Fibroblast of skin of right quadriceps (primary cell): ENCODE measurements at regions not wholly inside any gene's neighbourhood (a gene's known extent, or its start where the extent isn't known, plus 50 kb on each side); places are given as distances from the start of the nearest gene placed in this dataset.
A peak's percentile ranks its signal among the peaks of the same experiment; 100 is the strongest.
"Not testable (repeated sequence)": the region's sequence is repeated elsewhere in the genome, so short reads cannot be mapped to it uniquely, and the experiment has no call there.

ENCODE experiments used
- DNase-seq: peaks from one replicate; pipeline ENCODE4 v3.0.0-alpha.2; 2013

GRCh38 chr22:47324435-47324990, 562.1 kb downstream of the TBC1D22A start:
- DNase-seq, result no peak

GRCh38 chr22:47323518-47323917, 561.1 kb downstream of the TBC1D22A start:
- DNase-seq, result no peak

DNA sequence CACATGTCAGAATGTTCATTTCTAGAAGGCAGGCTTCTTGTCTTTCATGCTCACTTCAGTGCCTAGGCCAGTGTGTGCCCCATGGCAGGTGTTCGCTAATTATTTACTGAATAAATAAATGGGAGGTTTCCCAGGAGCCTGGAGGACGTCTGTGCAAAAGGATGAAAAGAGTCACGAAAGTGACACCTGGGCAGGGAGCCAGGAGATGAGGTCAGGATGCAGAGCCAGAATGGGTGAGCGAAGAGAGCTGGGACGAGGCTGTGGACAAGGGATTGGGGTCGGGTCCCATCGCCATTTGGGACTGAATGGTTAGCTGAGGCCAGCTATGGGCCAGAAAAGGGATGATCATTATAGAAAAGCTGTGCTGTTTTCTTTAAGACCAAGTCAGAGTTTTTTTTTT, 560.4 kb downstream of the TBC1D22A start:
- DNase-seq, result no peak

GRCh38 chr22:47320560-47320959, 558.1 kb downstream of the TBC1D22A start:
- DNase-seq, result no peak

GRCh38 chr22:47318041-47318737, 555.7 kb downstream of the TBC1D22A start:
- DNase-seq, result no peak

- DNase-seq, result no peak
Observed at GRCh38 chr22:47315862-47316419, 553.5 kb downstream of the TBC1D22A start.

DNA sequence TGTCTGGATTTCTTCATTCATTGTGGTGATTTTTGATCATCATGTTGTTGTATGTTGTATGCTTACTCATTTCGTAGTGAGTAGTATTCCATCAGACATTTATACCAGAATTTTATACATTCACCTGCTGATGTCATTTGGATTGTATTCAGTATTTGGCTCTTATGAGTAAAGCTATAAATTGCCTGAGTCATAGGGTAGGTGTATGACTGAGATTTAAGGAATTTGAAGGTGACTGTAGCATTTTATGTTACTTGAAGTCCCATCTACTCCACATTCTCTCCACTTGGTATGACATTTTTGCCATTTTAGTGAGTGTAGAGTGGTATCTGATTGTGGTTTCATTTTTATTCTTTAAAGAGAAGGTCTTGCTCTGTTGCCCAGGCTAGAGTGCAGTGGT, 548.2 kb downstream of the TBC1D22A start:
- peak; percentile 50 for DNase-seq

- DNase-seq, result no peak
Observed at GRCh38 chr22:47309946-47310345, 547.5 kb downstream of the TBC1D22A start.

DNA sequence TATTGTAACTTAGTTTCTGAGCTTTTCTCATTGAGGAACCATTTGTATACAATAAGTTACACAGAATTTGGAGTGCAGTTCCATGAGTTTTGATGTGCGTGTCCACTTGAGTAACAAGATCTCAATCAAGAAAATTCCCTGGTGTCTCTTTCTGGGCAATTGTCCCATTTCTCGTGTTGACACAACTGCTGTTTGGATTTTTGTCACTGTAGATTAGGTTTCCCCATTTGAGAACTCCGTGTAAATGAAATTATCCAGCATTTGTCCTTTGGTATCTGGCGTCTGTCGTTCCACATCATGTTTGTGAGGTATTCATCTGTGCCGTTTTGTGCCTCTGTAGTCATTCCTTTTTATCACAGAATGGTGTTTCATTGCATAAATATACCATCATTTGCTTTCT, 547.0 kb downstream of the TBC1D22A start:
- DNase-seq, result no peak

DNA sequence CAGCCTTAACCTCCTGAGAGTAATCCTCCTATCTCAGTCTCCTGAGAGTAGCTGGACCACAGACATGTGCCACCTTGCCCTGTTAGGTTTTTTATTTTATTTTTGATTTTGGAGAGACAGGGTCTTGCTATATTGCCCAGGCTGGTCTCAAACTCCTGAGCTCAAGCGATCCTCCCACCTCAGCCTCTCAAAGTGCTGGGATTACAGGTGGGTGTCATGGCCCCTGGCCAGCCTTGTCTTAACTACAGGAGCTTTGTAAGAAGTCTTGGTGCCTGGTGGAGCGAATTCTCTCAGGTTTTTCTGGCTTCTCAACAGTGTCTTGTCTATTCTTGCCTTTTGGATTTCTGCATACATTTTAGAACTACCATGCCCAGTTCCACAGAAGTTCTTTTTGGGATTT, 546.4 kb downstream of the TBC1D22A start:
- DNase-seq, result no peak

DNA sequence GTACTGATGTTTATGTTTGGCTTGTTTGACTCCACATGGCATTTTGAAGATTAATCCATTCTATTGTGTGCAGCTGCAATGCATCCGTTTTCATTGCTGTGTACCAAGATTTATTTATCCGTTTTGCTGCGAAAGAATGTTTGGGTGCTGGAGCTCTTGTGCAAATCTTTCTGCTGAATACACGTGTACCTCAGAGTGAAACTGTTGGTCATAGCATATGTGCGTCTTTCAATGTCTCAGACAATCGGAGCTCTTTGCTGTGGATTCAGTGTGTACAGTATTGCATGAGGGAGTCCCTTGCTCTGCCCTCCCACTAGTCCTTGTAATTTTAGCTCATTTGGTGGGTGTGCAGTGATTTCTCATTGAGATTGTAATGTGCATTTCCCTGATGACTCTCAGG, 545.4 kb downstream of the TBC1D22A start:
- peak; percentile 15 for DNase-seq

GRCh38 chr22:47307326-47307725, 544.9 kb downstream of the TBC1D22A start:
- peak; percentile 34 for DNase-seq

DNA sequence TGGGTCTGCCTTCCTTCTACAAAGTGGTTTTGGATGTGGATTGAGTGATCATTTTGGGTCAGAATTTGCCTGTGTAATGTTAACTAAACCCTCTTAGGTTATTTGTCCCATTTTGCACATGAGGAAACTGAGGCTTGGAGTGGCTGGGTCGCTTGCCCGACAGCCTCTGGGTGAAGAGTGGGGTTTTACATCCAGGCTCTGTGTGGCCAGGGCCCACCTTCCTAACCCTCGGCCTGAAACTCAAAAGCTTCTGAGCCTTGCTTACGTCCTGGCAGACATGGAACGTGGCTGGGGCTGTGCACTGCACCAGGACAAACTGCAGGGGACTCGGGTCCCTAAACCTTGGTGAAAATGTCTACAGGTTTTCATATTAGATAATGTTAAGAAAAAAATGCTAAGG, 542.4 kb downstream of the TBC1D22A start:
- no peak for DNase-seq

- no peak for DNase-seq
Observed at GRCh38 chr22:47304191-47304831, 541.9 kb downstream of the TBC1D22A start.

DNA sequence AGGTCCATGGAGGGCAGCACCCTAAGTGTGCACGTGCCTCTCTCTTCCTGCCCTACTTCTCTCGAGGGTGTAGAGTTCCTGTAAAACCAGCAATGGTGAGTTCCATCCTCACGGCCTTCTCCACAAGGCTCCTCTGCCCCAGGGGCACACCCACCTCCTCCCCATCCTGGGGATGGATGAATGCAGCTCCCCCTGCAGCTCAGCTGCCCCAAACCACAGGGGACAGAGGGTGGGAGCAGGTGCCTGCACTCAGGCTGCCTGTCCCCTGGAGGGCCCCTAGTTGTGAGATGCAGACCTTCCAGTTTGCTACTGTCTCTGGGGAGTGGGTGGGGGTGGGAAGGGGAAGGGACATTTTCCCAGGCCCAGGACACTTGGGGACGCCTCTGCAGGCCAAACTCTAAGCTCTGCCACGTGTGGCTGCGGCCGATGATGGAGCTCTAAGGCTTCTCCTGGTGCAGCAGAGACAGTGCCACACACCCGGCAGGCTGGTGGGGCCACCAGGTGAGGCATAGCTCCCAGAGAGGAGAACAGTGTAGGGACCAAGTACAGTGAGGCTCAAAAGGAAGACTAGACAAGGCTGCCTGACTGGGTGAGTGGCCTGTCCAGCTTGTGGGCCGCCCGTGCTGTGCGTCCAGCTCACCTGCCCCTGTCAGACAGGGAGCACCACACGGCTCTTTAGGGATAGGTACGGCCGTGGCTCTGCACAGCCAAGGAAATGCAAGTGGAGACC, 540.9 kb downstream of the TBC1D22A start:
- DNase-seq, result no peak

DNA sequence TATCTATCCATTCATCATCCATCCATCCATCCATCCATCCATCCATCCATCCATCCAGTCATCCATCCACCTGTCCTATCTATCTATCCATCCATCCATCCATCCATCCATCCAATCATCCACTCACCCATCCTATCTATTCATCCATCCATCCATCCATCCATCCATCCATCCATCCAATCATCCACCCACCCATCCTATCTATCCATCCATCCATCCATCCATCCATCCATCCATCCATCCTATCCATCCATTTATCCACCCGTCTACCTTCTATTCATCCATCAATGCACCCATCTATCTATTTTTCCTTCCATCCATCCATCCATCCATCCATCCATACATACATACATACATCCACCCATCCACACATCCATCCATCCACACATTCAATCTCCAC, 540.1 kb downstream of the TBC1D22A start:
- DNase-seq, result not testable (repeated sequence)

DNA sequence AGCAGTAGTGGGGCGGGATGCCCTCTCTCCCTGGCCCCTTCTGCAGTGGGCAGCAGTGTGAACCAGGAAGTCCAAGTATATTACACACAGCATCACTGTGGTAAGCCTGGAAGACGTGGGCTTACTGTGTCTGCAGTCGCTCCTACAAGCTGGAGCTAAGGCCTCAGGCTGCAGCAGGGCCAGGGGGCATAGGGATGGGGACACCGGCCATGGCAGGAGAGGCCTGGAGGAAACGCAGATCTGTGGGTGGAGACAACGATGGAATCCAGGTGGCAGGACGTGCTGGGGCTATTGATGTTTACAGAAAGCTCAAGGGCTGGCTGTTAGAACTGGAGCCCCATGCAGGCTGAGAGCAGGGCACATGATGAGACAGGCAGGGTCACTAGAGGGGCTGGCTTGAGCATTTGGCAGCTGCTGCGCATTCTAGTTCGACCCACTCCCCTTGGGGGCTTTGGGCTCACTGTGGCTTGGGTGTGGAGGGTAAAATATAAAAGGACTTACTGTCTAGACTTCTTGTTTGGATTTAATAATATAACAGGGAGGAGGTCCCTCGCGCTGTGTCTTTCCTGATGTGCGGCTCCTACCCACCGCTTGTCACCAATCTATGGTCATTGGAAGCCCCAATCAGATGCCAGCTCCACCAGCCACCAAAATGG, 539.5 kb downstream of the TBC1D22A start:
- DNase-seq, result no peak

DNA sequence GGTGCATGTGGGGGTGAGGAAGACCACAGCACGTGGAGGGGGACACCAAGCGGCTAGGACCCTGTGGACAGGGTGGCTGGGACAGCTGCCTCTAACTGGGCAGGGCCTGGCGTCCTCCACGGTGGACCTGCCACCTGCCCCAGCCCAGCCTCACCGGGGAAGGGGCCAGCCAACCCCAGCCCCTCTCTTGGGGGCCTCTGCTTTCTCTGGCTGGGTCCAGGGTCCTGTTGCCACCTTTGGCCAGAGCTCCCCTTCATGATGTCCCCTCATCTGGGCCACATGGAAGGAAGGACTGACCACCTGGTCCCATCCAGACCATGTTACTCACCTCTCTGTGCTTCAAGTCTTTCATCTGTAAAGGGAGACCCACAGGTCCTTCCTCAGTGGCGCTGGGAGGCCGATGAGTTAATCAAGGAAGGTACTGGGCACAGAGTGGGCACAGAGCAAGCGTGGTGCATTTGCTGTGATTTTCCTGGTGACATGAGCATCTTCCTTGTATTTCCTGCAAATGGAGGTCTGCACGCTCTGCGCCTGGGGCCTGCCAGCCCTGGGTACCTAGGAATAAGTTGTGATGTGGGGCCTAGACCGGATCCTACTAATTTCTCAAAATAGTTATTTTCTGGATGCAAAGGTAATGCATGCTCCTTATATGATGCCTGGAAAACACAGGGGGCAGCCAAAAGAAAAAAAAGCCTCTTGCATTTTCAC, 538.4 kb downstream of the TBC1D22A start:
- DNase-seq, result no peak

- DNase-seq, result no peak
Observed at GRCh38 chr22:47299863-47300697, 537.6 kb downstream of the TBC1D22A start.

GRCh38 chr22:47299211-47299862, 536.9 kb downstream of the TBC1D22A start:
- DNase-seq, result no peak
